GM12874 (cell line): ENCODE measurements at regions not wholly inside any gene's neighbourhood (a gene's known extent, or its start where the extent isn't known, plus 50 kb on each side); places are given as distances from the start of the nearest gene placed in this dataset.

Experiments used
- CTCF ChIP-seq: IDR thresholded peaks from 2 replicates; pipeline ENCODE4 v1.5.1; 2011; ENCODE audit warnings: low read depth, mild to moderate bottlenecking, control low read depth, low read length, moderate library complexity; ENCODE audit not compliant: insufficient read depth

- no peak for TF ChIP-seq CTCF
These were observed 193.1 kb downstream of the ABHD5 start for GRCh38 chr3:43883729-43884396.

- TF ChIP-seq CTCF, result no peak
These were observed 193.8 kb downstream of the ABHD5 start for GRCh38 chr3:43884581-43884980.

DNA sequence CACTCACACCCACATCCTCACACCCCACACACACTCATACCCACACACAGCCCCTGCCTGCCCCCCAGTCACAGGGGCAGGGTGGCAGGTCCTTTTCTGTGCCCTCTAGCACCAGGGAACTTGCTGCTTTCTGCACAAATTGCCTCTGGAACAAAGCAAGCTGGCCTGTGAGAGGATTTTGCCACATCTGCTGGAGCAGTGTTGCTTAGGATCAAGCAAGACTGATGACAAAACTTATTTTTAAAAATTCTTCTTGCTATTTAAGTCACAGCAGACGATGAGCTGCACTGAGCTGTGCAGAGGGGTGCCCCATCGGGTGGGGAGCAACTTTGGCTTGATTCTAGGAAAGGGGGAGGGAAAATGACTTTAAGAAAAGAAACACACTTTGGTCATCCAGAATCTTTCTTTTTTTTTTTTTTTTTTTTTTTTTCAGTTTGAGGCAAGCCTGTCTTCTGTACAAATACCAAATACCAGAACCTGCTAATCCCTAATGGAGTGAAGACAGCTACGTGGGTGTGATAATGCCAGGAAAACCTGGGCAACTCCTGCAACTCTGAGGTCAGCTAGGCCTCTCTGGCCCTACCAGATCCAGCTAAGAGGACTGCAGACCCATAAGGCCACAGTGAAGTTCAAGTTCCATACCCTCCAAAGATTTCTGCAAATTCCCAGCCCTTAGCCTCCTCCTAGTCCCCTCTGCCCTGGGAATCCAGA, 195.3 kb downstream of the ABHD5 start:
- TF ChIP-seq CTCF, result no peak

- no peak for TF ChIP-seq CTCF
These were observed 201.3 kb downstream of the ABHD5 start for GRCh38 chr3:43892061-43892460.

GRCh38 chr3:43892526-43892925, 201.8 kb downstream of the ABHD5 start:
- no peak for TF ChIP-seq CTCF

DNA sequence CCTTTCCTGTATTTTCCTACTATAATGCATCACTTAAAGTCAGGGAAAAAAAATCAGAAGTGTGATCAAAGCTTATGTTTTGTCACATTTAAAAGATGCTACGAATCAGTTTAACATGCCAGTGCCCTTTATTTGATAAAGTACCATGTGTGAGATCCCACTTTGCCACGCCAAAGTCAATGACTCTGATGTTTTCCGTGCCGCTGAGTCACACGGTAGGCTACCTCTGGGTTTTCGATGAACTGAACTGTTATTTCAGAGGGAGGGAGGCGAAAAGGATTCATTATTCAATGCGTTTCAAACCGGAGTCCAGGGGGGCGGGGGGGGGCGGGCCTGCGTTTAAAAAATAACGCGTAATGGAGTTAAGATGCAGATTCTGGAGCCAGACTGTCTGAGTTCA, 203.0 kb downstream of the ABHD5 start:
- no peak for TF ChIP-seq CTCF

- TF ChIP-seq CTCF, result 0 out of 2 replicates have a peak, but pooled peaks have one; percentile 11
These were observed 203.7 kb downstream of the ABHD5 start for GRCh38 chr3:43894176-43895049.
